Peyer's patch (tissue), 4 donors: ENCODE measurements at regions not wholly inside any gene's neighbourhood (a gene's known extent, or its start where the extent isn't known, plus 50 kb on each side); places are given as distances from the start of the nearest gene placed in this dataset.

Experiments
- CTCF ChIP-seq, 6 experiments: fragments of 450-650 bp in 4 of 6; fragments of 200-600 bp in 2 of 6; sonication (generic) in 1 of 6; IDR thresholded peaks; one replicate each; pipeline ENCODE4 v1.5.1; 2017 to 2019; ENCODE audit warnings: antibody characterized with exemption in 6 of 6, mild to moderate bottlenecking in 3 of 6, moderate library complexity in 1 of 6
- POLR2A ChIP-seq, 2 donors: fragments of 450-650 bp; IDR thresholded peaks; one replicate each; pipeline ENCODE4 v1.5.1; 2017; ENCODE audit warnings: antibody characterized with exemption in 2 of 2, mild to moderate bottlenecking in 2 of 2, moderate library complexity in 2 of 2

- TF ChIP-seq CTCF (IDR thresholded peaks at IDR 0.05) (no peak), POLR2A (IDR thresholded peaks at IDR 0.05) (no peak)
Measured at GRCh38 chr9:27770541-27770940, 197.3 kb upstream of the C9orf72 start.
